ENCODE measurements at regions not wholly inside any gene's neighbourhood (a gene's known extent, or its start where the extent isn't known, plus 50 kb on each side); places are given as distances from the start of the nearest gene placed in this dataset.
"Not testable (repeated sequence)": the region's sequence is repeated elsewhere in the genome, so short reads cannot be mapped to it uniquely, and the experiment has no call there.

DNA sequence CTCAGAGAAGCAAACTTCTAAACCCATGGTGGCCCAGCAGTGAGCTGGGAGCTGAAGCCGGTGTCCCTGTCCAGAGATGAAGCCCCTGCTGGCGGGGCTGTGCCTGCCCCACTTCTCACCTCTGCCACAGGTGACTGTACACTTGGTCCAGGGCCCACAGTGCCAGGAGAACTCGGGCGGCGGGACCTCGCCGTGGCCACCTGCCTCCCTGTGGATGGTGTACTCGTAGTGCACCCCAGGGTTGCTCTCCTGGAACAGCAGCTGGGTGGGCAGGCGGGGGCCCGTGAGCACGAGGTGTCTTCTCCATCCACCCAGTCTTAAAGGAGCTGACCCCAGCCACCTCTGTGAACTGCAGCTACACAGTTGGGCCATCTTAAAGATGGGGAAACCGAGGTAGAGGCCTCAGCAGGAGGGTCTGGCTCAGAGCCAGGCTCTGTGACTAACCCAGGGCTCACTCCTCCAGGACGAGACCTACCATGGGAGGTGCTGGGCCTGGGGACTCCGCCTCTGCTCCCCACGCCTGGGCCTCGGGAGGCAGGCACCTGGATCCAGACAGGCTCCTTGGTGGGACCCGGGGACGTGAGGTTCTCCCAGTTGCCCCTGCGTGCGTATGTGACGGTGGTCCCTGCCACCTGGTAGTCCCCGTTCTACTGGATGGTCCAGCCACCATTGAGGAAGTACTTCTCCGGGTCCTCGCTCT lies 113.1 kb upstream of the AKAP13 start:
- DNase-seq: not testable (repeated sequence)

DNA sequence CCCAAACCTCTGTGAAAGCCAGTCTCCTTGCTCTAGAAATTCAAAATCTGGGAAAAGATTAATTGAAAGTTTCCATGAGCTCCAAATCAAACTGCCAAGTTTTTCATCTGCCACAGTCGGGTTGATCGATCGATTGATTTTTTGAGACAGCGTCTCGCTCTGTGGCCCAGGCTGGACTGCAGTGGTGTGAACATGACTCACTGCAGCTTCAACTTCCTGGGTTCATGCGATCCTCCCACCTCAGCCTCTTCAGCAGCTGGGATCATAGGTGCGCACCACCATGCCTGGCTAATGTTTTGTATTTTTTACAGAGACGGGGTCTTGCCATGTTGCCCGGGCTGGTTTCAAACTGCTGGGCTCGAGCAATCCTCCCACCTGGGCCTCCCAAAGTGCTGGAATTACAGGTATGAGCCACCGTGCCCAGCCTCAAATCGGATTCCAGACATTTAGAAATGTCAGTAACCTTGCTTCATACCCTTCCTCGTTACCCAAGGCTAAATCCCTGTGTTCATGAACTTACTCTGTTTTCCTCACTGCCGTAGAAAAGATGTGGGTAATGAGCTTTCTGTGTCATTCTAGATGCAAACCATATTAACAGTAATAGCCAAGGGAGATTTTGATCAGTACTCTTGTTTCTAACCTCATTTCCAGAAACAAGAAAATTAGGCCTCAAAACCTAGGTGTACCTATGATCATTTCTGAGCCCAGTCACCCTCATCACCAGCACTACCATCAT lies 105.9 kb upstream of the AKAP13 start:
- no peak for DNase-seq

DNA sequence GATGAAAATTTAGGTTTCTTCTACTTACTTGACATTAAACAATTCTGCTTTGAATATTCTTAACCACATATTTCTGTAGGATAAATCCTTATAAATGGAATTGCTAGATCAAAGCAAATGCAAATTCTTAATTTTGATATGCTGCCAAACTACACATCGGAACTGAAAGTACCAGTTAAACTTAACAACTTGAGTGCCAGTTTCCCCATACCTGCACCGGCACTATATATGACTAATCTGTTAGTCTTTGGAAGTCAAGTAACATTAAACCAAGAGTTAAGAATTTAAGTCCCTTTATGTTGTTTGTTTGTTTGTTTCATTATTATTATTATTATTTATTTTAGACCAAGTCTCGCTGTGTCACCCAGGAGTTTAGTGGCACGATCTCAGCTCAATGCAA lies 103.9 kb upstream of the AKAP13 start:
- DNase-seq: no peak

DNA sequence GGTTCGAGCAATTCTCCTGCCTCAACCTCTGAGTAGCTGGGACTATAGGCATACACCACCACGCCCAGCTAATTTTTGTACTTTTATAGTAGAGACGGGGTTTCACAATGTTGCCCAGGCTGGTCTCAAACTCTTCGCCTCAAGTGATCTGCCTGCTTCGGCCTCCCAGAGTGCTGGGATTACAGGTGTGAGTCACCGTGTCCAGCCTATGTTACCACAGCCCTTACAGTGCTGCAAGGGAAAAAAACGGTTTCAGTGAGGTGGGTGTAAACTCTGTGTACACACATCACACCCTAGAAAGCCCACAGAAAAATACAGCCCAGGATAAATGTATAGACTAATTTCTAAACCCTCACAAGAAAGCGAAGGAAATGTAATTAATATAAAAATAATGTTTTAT lies 103.5 kb upstream of the AKAP13 start:
- no peak for DNase-seq

DNA sequence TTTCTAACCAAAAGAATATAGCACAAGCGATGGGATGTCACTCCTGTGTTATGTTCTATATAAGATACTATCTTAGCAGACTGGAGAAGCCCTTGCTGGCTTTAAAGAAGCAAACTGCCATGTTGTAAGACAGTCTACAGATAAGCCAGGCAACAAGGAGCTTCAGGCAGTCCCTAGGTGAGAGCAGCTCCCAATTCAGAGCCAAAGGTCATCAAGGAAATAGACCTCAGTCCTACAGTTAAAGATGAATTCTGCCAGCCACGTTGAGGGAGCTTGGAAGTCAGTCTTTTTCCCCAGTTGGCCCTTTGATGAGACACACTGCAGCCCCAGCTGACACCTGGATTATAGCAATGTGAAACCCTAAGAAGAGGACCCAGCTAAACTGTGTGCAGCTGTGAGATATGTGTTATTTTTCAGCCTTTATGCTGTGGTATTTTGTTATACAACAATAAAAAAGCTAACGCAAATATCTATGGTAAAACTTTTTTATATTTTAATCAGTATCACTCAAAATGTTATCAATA lies 102.5 kb upstream of the AKAP13 start:
- DNase-seq: no peak

DNA sequence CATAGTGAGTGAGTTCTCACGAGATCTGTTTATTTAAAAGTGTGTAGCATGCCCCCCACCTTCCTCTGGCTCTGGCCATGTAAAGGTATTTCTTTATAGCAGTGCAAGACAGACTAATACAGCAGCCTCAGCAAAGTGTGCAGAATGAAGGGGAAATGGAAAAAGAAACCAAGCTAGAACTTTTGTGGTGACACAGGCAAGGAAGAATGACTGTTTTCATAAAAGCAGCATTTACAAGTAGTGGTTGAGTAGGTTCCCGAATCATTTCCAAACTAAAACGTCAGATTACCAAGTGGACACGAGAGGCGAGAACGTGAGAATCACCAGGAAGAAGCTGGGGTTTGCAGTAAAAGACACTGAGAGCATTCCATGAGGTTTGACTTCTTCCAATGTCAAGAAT lies 100.2 kb upstream of the AKAP13 start:
- no peak for DNase-seq

DNA sequence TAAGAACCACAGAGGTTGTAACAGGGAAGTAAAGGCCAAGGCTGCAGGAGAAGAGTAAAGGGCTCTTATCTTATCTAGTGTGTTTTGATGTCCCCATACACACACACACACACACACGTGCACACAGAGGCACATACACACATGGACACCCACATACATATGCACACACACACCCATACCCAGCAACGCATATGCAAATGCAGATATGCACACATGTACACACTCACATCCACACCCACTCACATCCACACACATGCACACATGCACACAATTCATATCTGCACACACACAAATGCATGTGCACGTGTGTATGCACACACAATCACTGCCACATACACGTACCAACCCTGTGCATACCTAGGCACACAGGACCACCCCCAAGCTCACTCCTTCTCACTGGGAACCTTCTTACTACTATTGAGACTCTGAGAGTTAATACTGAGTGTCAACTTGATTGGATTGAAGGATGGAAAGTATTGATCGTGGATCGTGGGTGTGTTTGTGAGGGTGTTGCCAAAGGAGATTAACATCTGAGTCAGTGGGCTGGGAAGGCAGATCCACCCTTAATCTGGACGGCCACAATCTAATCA lies 99.0 kb upstream of the AKAP13 start:
- DNase-seq: no peak

DNA sequence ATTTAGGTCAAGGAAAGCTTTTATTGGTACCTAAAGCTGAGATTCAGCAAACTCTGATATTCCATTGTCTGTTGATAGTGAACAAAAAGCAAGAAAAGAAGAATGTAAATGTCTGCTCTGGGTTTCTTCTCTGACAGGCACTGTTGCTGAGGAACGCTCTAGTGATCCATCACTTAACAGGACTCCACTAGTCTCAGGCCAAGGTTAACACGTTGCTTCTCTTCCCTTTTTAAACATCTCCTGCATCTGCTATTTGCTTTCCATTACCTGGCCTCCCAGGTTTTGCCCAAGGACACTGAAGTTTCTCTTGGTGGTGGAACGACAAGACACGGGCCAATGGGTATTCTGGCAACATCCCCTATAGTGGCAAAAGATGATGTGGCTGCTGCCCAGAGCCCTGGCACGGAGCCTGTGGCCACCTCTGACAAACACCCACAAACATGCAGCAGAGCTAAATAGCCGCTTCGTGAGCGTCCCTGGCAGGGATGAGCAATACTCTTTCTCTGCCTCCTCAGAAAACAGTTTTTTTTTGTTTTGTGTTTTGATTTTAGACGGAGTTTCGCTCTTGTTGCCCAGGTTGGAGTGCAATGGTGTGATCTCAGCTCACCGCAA lies 97.8 kb upstream of the AKAP13 start:
- no peak for DNase-seq

DNA sequence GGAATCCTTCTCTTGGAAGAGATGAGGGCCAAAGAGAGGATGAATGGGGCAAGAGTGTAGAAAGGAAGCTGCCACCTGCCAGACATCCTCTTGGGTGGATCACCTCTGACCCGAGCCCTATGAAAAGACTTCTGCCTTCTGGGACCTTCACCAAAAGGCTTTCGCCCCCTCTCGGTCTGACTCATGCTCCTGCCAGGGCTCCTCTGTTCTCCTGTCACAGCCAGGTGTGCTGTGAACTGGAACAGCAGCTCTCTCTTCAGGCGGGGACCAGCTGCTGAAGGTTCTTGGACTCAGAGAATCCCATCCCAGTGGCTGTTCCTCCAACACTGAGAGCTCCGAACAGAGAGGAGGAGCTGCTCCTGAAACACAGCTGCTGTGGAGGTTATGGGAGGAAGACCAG lies 96.6 kb upstream of the AKAP13 start:
- not testable (repeated sequence) for DNase-seq

DNA sequence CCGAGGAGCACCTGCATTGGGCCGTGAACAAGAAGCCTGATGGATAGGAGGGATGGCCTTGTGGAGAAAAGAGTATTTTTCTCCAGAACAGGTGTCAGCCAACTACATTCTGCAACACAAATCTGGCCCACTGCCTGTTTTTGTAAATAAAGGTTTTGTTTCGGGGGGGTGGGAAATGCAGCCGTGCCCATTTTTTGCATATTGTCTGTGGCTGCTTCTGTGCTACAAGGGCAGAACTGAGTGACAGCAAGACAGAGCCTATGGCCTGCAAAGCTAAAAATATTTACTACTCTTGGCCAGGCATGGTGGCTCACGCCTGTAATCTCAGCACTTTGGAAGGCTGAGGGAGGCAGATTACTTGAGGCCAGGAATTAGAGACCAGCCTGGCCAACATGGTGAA lies 95.9 kb upstream of the AKAP13 start:
- no peak for DNase-seq

DNA sequence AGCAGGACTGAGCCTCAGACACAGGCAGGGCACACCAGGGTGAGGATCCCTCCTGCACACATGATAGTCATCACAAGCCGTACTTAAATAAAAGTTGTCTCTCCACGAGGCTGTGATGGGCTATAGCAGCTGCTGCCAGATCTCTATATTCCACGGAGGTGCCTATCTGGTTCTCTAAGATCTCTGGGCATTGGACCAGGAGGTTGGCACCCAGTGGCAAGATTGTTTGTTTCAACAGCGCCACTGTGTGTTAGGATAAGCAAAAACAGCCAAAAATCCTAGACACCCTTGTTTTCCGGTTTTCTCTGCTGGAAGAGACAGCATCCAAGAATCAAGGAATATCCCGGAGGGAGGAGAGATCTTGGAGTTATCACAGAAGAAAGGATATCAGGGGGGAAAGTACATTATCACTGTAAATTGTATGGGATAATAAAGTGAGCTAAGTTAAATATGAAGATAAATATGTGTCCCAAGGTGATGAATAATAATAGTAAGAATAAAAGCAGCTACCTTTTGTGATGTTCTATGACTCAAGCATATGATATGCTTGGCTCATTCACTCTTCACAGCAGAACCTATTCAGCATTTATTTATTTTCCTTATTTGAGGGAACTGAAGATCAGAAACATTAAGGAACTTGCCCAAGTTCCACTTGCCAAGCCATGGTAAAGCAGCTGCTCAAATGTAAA lies 90.6 kb upstream of the AKAP13 start:
- peak; percentile 15 to 50 for DNase-seq

DNA sequence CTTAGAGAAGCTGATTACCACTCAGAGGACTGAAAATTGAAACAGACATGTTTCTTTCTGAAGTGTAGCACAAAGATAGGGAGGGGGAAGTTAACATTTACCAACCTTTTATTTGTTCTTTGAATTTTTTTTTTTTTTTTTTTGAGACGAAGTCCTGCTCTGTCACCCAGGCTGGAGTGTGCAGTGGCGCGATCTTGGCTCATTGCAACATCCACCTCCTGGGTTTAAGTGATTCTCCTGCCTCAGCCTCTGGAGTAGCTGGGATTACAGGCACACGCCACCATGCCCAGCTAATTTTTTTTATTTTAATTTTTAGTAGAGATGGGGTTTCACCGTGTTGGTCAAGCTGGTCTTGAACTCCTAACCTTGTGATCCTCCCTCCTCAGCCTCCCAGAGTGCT lies 87.8 kb upstream of the AKAP13 start:
- DNase-seq: not testable (repeated sequence)

DNA sequence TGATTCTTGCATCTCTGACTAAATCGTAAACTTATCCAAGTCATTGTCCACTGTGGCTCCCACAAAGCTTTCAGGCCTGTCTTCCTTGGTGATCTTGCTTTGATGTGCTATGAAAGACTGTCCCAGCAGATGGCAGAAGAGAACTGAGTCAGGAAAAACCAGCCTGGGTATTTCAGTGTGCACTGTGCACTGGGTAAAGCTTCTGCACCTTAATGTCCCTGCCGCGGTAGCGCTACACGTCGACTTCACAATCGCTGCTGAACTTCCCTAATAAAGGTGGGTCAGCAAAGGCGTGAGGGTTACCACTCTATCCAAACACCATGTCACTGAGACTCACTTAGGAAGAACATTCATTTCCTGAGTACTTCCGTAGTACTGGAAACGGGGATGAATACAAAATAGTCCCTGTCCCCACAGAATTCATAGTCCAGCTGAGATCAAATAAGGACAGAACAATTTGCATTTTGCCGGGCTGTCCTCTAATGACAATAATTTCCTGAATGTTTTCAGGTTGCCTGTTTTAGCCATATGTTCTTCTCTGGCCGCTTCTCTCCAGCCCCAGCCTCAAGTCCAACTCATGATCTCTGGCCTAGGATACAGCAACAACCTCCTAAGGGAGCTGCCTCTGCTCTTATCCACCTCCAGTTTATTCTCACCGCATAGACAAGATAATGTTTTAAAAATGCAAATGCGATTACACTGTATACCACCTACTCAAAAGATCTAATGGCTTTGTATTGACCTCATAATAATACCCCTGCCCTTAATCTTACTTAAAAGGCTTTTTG lies 83.6 kb upstream of the AKAP13 start:
- DNase-seq: peak; percentile 50 to 85

DNA sequence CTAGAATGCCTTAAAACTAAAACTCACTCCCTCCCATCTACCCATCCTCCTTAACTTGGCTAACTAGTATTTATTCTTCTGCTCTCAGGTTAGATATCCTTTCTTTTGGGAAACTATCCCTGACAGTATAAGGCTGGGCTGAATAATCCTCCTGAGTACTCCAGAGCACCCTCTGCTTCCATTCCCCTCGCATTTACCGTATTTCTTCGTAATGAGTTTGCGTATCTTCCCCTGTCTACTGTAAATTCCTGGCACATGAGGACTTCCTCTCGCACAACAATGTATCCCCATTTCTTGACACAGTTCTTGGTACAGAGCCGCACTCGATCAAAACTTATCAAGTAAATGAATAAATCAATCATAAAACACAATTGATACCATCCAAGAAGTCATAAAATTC lies 82.9 kb upstream of the AKAP13 start:
- no peak for DNase-seq

DNA sequence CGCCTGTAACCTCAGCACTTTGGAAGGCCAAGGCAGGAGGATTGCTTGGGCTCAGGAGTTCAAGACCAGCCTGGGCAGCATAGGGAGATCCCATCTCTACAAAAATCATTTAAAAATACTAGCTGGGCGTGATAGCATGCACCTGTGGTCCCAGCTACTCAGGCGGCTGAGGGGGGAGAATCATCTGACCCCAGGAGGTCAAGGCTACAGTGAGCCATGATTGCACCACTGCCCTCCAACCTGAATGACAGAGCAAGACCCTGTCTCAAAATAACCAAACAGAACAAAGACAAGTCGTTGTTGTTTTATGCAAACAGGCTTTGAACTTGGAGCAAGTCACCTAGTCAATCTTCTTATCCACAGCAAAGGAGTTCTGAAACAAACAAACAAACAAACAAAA lies 82.0 kb upstream of the AKAP13 start:
- DNase-seq: no peak

DNA sequence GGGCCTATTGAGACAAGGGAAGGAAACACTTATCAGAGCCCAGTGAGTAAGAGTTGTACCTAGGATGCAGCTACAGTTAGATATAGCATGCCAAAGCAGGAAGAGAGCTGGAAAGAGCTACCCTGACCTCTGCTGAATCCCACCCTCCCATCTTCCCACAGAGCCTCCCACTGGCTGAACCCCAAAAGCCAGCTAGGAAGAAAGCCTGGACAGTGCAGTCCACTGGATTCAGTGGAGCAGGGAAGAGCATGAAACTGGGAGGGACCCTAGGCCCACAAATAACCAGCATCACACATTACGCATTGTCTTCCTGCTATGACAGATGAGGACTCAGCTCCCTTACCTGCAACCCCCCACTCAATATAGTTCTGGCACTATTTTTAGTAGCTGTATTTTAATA lies 81.5 kb upstream of the AKAP13 start:
- DNase-seq: no peak

DNA sequence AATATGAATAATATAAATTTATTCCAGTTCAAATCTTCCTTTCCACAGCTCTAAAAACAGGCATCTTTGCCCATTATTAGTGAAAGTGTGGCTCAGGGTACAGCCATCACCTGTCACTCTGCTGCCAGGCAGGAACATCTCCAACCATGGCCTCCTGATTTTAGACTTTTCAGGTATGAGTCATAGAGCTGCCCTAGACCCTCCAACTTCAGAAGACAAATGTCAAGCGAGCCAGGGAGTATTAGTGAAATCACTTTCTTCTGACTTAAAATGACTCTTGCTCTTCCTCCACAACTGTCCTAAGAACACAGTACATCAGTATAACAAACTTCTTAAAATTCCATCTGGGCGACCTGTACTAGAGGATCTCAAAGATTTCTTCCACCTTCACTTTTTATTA lies 78.1 kb upstream of the AKAP13 start:
- no peak for DNase-seq

DNA sequence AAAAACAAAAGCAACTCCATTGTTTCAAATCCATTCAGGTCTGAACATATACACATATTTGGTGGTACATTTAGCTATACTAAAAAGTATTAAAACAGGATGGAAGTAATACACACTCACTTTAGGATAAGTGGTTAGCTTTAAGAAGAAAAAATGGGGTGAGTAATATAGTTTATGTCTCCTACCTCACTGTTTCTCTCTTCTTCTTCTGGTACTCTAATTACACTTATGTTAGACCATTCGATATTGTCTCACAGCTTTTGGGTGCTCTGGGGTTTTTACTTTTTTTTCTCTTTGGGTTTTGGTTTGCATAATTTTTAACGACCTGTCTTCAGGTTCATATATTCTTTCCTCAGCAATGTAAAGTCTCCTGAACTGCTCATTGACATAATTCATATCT lies 75.4 kb upstream of the AKAP13 start:
- DNase-seq: no peak

DNA sequence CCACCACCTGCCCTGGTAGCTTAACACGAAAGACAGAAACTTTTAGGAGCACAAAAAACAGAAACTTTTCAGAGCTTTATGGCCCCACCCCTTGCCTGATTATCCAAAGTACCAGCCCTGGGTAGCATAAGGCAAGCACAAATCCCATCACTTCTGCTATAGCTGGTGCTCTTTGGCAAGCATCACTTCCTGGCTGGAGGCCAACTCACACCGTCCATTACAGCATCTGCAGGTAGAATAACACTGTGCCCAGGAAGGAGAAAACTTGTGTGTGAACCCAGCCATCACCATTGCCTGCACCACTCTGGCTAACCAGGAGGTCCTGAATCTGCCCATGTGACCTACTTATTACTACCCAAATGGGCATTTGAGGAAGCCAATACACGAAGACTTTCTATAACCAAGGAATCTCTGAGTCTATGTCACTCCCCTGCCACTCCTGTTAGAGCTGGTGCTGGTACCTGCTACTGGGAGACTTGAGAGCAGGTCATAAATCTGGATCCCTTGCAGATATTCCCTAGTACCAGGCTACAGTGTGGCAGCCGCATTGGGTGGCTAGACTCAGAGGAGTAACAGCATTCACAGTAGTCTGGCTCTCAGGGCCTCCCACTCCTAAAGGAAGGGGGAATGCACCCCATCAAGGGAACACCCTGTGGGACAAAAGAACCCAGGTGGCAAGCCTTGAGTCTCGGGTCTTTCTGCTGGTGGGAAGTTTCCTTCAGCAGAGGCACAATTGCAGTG lies 73.3 kb upstream of the AKAP13 start:
- no peak for DNase-seq

DNA sequence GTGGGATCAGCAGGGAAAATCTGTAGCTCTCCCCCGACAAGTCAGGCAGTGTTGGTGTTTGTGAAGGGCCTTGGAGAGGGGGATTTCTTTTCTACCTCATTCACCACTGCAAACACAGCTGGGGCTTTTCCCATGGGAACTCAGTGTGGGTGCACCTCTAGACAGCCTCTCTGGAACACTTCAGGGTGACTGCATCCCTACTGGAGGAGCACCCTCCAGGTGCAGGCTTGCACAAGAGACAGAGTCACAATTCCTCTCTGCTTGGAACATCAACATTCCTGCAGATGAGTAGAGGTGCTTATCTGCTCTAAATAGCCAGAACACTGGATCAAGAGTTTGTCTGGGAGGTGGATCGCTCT lies 72.7 kb upstream of the AKAP13 start:
- no peak for DNase-seq

DNA sequence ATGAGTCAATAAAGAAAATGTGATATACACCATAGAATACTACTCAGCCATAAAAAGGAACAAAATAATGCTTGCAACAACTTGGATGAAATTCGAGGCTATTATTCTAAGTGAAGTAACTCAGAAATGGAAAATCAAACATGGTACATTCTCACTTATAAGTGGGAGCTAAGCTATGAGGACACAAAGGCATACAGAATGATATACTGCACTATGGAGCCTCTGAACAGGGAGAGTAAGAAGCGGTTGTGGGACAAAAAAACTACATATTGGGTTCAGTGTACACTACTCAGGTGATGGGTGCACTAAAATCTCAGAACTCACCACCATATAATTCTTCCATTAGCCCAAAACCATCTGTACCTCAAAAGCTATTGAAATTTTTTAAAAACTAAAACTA lies 68.8 kb upstream of the AKAP13 start:
- DNase-seq: no peak

DNA sequence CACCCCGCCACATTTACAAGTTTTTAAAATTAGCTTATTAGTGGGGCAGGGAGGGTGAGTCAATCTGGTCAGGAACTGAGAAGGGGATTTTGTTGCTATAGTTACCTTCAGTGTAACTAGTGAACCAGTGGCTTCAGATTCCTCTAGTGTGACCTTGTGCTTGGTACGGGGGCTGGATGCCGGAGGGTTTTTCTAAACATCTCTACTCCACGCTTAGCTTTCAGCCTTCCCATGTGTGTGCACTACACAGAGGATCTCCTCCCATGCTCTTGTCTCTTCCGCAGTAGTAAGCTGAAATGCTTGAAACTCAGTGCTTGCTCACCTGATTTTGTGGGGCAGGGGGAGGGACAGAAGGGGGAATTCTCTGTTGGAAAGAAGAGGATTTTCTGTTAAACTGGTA lies 67.9 kb upstream of the AKAP13 start:
- DNase-seq: peak; percentile 63 to 83
